HFFc6 (cell line): ENCODE measurements at regions not wholly inside any gene's neighbourhood (a gene's known extent, or its start where the extent isn't known, plus 50 kb on each side); places are given as distances from the start of the nearest gene placed in this dataset.

Experiments used
- DNase-seq: peaks from one replicate; pipeline ENCODE4 v3.0.0-alpha.2; 2018
- H3K27ac Mint-ChIP-seq: 2 replicates; pipeline ENCODE4 v1.8.0; 2020; ENCODE audit warnings: mild to moderate bottlenecking, mixed read lengths
- H3K27me3 Mint-ChIP-seq: 2 replicates; pipeline ENCODE4 v1.8.0; 2021; ENCODE audit warnings: mild to moderate bottlenecking, moderate library complexity, mixed read lengths; ENCODE audit not compliant: insufficient read depth
- H3K36me3 Mint-ChIP-seq: 2 replicates; pipeline ENCODE4 v1.8.0; 2021; ENCODE audit warnings: low read depth, mixed read lengths
- H3K4me1 Mint-ChIP-seq: 2 replicates; pipeline ENCODE4 v1.8.0; 2020; ENCODE audit warnings: low read depth, mixed read lengths
- H3K4me3 Mint-ChIP-seq: 2 replicates; pipeline ENCODE4 v1.8.0; 2020; ENCODE audit warnings: mild to moderate bottlenecking, moderate library complexity, mixed read lengths
- H3K9me3 Mint-ChIP-seq: 2 replicates; pipeline ENCODE4 v1.8.0; 2020; ENCODE audit warnings: mild to moderate bottlenecking, mixed read lengths
- CTCF ChIP-seq: fragments of 200-600 bp; sonication (generic); IDR thresholded peaks from 2 replicates; pipeline ENCODE4 v1.5.0; 2021; ENCODE audit warnings: antibody characterized with exemption, mild to moderate bottlenecking

- no peaks in the 10 kb centered on the region for H3K27me3 Mint-ChIP-seq
- peaks cover 9% of the 10 kb centered on the region; the same call in 1 of the 2 replicates for H3K36me3 Mint-ChIP-seq
- H3K4me1 Mint-ChIP-seq: peaks cover 54% of the 10 kb centered on the region
- H3K27ac Mint-ChIP-seq: no peak overlapping the region
- no peak for TF ChIP-seq CTCF
- H3K4me3 Mint-ChIP-seq: no peak overlapping the region
- DNase-seq: no peak
- no peaks in the 10 kb centered on the region for H3K9me3 Mint-ChIP-seq
Observed at GRCh38 chr3:152177757-152178156, 91.0 kb upstream of the MBNL1 start.

GRCh38 chr3:152183473-152183872, 85.3 kb upstream of the MBNL1 start:
- no peak for DNase-seq
- no peaks in the 10 kb centered on the region for H3K27me3 Mint-ChIP-seq
- H3K9me3 Mint-ChIP-seq: no peaks in the 10 kb centered on the region
- no peaks in the 10 kb centered on the region for H3K36me3 Mint-ChIP-seq
- peak; percentile 58 for TF ChIP-seq CTCF
- H3K27ac Mint-ChIP-seq: no peak overlapping the region
- H3K4me1 Mint-ChIP-seq: peaks cover 19% of the 10 kb centered on the region
- H3K4me3 Mint-ChIP-seq: no peak overlapping the region

DNA sequence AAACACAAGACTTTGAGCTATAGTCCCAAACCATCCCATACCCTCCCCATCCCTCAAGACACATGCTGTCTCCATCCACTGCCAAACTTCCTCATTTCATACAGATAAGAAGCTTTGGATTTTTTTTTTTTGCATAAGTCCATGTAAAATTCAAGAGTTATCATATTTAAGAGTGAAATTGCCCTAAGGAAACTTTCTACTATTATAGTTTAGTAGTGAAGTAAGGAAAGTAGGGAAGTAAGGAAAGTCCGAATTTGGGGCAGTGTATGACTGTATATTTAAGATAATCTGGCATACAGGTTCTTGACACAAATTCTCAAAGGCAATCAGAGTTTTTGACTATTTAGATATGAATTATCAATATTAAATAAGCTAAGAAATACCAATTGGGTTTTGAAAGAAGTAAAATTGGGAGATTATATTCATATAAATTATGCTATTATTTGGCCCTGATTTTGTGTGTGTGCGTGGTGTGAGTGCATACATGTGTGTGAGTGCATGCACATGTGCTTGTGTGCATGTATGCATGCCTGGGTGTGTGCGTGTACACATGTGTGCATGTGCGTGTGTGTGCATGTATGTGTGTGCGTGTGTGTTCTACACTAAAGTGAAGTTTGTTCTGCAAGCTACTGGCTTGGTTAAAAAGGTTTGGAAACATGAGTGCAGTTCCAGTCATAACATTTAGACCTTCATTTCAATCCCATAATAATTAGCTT, 83.6 kb upstream of the MBNL1 start:
- TF ChIP-seq CTCF: no peak
- no peak for DNase-seq
- Mint-ChIP-seq H3K9me3 (no peaks in the 10 kb centered on the region), H3K36me3 (no peaks in the 10 kb centered on the region), H3K4me3 (no peak overlapping the region), H3K4me1 (peaks cover 17% of the 10 kb centered on the region), H3K27me3 (no peaks in the 10 kb centered on the region), H3K27ac (no peak overlapping the region)

GRCh38 chr3:152185891-152186630, 82.7 kb upstream of the MBNL1 start:
- Mint-ChIP-seq H3K4me1 (peaks cover 24% of the 10 kb centered on the region), H3K36me3 (no peaks in the 10 kb centered on the region), H3K27me3 (no peaks in the 10 kb centered on the region), H3K4me3 (no peak overlapping the region), H3K9me3 (no peaks in the 10 kb centered on the region), H3K27ac (no peak overlapping the region)
- TF ChIP-seq CTCF: no peak
- no peak for DNase-seq

DNA sequence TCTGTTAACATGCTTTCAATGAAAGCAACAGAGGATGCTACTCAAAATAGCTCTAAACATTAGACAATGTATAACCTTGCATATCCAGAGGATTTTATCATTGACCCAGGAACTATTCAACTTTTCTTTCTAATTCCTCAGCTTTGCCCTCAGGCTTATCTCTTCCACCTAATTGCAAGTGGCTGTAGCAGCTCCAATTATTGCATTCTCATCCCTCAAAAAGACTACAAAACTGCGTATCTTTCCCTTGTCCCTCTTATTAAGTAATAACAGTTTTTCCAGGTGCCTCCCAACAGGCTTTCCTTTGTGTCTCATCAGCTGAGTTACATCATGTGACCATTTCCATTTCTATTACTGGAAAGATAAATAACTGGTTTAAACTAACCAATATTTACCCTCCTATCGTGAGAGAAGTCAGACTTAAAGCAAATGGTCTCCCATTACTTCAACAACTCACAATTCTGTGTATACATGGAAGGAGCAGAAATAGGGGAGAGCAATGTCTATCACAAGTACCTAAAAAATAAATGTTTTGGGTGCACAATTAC, 78.0 kb upstream of the MBNL1 start:
- no peaks in the 10 kb centered on the region for H3K9me3 Mint-ChIP-seq
- H3K4me3 Mint-ChIP-seq: no peak overlapping the region
- H3K27me3 Mint-ChIP-seq: no peaks in the 10 kb centered on the region
- no peak for DNase-seq
- TF ChIP-seq CTCF: no peak
- H3K36me3 Mint-ChIP-seq: no peaks in the 10 kb centered on the region
- no peak overlapping the region for H3K27ac Mint-ChIP-seq
- H3K4me1 Mint-ChIP-seq: peaks cover 16% of the 10 kb centered on the region
